GM18505 (cell line): ENCODE measurements at regions not wholly inside any gene's neighbourhood (a gene's known extent, or its start where the extent isn't known, plus 50 kb on each side); places are given as distances from the start of the nearest gene placed in this dataset.

Source experiments
- ATAC-seq: cut with Tn5 transposase; IDR thresholded peaks from one replicate; pipeline ENCODE4 v1.9.1; 2021; ENCODE audit not compliant: unreplicated experiment
- POLR2A ChIP-seq: IDR thresholded peaks from 4 replicates; pipeline ENCODE4 v1.6.1; 2011; ENCODE audit warnings: borderline replicate concordance; ENCODE audit not compliant: insufficient read depth, insufficient read length; ENCODE audit errors: extremely low read depth

GRCh38 chr12:58041441-58041840 is 100.1 kb downstream of the ATP23 start:
- TF ChIP-seq POLR2A, result no peak

GRCh38 chr12:58044966-58045365 is 103.6 kb downstream of the ATP23 start:
- no peak for ATAC-seq

More at GRCh38 chr12:58041441-58041840, 100.1 kb downstream of the ATP23 start:
- ATAC-seq, result no peak

GRCh38 chr12:58046271-58046670 is 104.9 kb downstream of the ATP23 start:
- no peak for ATAC-seq
- no peak for TF ChIP-seq POLR2A

More at GRCh38 chr12:58044966-58045365, 103.6 kb downstream of the ATP23 start:
- no peak for TF ChIP-seq POLR2A

- TF ChIP-seq POLR2A, result no peak
- ATAC-seq, result no peak
These were observed 110.0 kb downstream of the ATP23 start for GRCh38 chr12:58051378-58051777.

- no peak for ATAC-seq
These were observed 123.3 kb downstream of the ATP23 start for GRCh38 chr12:58064666-58065065.

GRCh38 chr12:58066296-58066695 is 124.9 kb downstream of the ATP23 start:
- no peak for TF ChIP-seq POLR2A
- ATAC-seq, result no peak

More at GRCh38 chr12:58064666-58065065, 123.3 kb downstream of the ATP23 start:
- no peak for TF ChIP-seq POLR2A

GRCh38 chr12:58067610-58068387 is 126.4 kb downstream of the ATP23 start:
- TF ChIP-seq POLR2A, result no peak
- no peak for ATAC-seq

GRCh38 chr12:58068706-58069105 is 127.3 kb downstream of the ATP23 start:
- ATAC-seq, result no peak

GRCh38 chr12:58069268-58069963 is 128.0 kb downstream of the ATP23 start:
- no peak for ATAC-seq

More at GRCh38 chr12:58068706-58069105, 127.3 kb downstream of the ATP23 start:
- no peak for TF ChIP-seq POLR2A

GRCh38 chr12:58071994-58072393 is 130.6 kb downstream of the ATP23 start:
- ATAC-seq, result no peak

More at GRCh38 chr12:58069268-58069963, 128.0 kb downstream of the ATP23 start:
- TF ChIP-seq POLR2A, result no peak

GRCh38 chr12:58074259-58074658 is 132.9 kb downstream of the ATP23 start:
- TF ChIP-seq POLR2A, result no peak
- no peak for ATAC-seq

More at GRCh38 chr12:58071994-58072393, 130.6 kb downstream of the ATP23 start:
- no peak for TF ChIP-seq POLR2A

GRCh38 chr12:58079806-58080205 is 138.4 kb downstream of the ATP23 start:
- no peak for TF ChIP-seq POLR2A
- ATAC-seq, result no peak

GRCh38 chr12:58081488-58081887 is 140.1 kb downstream of the ATP23 start:
- ATAC-seq, result no peak
- no peak for TF ChIP-seq POLR2A

GRCh38 chr12:58082996-58083395 is 141.6 kb downstream of the ATP23 start:
- TF ChIP-seq POLR2A, result no peak

GRCh38 chr12:58086006-58086405 is 144.6 kb downstream of the ATP23 start:
- ATAC-seq, result no peak
- no peak for TF ChIP-seq POLR2A

More at GRCh38 chr12:58082996-58083395, 141.6 kb downstream of the ATP23 start:
- ATAC-seq, result no peak

GRCh38 chr12:58086930-58087329 is 145.6 kb downstream of the ATP23 start:
- no peak for TF ChIP-seq POLR2A
- no peak for ATAC-seq
